IPS-NIHi7 (cell line): ENCODE measurements at regions not wholly inside any gene's neighbourhood (a gene's known extent, or its start where the extent isn't known, plus 50 kb on each side); places are given as distances from the start of the nearest gene placed in this dataset.

ENCODE experiments used
- DNase-seq: peaks from one replicate; pipeline ENCODE4 v3.0.0; 2012; ENCODE audit warnings: mixed read lengths; ENCODE audit errors: extremely low spot score

DNA sequence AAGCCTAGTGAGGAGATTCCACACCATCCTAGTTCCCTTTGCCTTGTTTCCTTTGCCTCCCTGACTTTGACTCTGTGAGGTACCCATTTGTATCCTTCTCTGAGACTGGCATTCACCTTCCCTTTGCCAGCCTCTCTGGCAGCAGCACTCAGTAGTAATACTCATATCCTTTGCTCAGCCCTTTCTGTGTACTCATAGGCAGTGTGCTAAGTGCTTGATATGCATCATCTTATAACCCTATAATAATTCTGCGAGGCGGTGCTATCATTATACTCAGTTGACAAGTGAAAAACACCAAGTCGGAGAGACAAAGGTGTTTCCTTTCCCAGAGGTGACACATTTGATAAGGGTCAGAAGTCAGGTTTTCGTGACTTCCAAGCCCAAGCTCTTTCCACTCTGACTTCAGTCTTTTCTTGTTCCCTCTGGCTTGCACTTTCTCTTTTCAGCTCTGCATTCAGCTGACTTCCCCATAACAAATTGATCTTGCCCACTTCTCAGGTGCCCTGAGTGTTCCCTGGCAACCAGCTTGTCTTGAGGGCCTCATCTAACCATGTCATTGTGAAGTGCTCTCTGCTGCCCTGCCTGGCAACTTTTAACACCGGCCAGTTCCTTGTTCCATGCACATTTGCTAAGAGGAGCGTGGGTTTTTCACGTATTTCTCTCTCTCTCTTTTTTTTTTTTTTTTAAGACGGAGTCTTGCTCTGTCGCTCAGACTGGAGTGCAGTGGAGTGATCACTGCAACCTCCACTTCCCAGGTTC is 94.5 kb upstream of the UPP2 start:
- no peak for DNase-seq

DNA sequence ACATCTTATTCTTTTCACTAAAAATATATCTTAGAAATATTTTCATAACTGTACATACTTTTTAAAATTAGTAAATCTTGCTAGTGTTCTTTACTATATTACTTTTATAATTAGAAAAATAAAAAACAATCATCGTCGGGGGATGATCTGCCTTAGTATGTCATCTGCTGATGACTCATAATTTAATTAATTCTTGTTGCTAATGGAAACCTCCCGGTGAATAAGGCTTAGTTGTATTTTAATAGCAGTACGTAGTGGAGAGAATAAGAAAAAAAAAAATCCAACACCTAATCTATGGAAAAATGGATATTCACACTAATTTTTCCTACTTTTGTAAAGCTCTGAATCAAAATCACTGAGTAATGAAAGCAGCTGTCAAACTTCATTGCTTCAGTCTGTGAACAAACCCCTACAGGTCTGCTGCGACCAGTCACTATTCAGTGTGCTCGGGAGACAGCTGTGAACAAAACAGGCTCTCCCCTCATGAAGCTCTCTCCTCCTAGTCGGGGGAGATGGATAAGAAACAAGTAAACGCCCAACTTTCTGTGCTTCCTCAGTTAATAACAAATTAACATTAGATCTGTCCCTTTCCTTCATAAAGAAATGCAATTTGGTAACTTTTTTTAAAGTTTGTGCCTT is 97.4 kb upstream of the UPP2 start:
- no peak for DNase-seq

- DNase-seq, result no peak
These were observed 99.6 kb upstream of the UPP2 start for GRCh38 chr2:158002079-158002478.

DNA sequence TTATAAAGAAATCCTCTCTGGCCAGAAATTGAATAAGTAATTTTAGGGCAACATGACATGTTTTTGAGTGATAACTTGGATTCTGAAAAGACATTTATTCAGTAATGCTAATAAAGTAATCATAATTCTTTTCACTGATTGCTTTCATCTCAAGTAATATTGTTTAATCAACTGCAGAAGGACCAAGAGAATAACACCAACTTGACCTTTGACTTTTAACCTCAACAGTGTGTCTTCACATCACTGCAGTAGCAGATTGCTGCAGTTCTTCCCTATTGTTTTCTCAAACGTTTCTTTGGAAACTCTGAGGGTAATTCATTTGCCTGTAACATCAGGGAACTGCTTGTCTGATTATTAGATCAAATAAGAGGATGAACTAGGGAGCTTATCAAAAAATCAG is 104.9 kb upstream of the UPP2 start:
- DNase-seq, result no peak

GRCh38 chr2:157995117-157995516 is 106.6 kb upstream of the UPP2 start:
- DNase-seq, result no peak

DNA sequence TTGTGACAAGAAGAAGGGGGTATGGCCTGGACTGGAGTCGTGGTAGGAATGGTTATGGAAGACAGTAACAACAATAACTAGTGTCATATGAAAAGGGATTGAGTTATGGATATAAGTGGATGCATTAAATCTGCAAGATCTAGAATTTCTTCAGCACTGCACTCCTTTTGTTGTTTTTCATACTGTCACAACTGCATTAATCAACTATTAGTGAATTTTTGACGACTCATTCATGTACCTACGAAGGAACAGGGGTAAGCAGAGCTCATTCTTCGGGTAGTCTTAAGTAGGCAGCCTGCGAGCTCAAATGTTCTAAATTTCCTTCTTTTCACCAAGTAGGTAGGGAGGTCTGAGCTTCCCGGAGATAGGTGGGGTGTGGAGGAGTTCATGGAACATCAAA is 109.7 kb upstream of the UPP2 start:
- DNase-seq, result no peak

GRCh38 chr2:157990173-157990572 is 111.5 kb upstream of the UPP2 start:
- DNase-seq, result peak; percentile 36

DNA sequence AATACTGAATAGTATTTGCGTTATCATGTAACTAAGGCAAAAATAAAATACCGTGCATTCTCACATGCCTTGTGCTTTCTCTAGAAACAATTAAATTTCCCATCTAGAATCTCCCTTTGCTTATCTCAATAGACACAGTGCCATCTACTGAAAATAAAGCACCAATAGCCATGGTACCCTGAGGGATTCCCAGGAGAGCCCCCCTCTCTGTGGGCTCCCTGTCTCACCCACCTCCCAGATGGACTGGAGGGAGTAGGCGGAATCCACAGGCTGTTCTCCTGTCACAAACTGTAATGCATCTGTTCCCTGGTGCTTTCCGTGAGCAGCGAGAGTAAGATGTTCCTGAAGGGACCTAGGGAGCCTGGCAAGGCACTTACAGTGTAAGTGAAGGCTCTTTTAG is 112.4 kb upstream of the UPP2 start:
- DNase-seq, result no peak

DNA sequence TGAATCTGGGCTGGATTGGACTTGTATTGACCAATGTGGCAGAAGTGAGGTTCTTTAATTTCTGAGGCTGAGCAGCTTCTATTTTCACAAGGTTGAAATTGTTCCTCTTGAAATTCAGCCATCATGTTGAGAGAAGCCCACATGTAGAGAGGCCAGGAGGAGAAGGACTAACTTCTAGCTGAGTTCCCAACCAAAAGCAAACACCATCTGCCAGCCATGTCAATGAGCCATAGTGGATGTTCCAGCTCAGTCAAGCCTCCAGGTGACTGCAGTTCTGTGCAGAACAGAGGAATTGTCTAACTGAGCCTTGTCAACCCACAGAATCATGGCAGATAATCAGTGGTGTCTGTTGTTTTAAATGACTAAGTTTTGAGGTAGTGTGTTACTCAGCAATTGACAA is 110.6 kb upstream of the ACVR1 start:
- DNase-seq, result no peak

- DNase-seq, result no peak
These were observed 108.7 kb upstream of the ACVR1 start for GRCh38 chr2:157984866-157985265.

- no peak for DNase-seq
These were observed 103.9 kb upstream of the ACVR1 start for GRCh38 chr2:157980020-157980419.

DNA sequence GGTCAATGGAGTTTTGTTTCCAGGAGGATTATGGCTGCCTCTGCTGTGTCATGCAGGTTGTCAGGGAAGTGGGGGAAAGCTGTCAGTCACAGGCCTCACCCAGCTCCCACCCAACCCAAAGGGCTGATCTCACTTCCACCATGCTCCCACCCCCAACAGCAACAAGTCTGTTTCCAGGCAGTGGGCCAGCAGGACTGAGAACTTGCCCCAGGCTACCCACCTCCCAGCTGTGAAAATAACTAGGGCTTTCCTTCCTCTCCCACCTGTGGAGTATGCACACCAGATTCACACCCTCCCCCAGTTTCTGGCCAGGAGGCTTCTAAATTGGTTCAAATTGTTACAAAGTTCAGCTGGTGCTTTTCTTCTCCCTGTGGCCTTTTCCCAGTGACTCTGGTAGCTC is 95.6 kb upstream of the ACVR1 start:
- no peak for DNase-seq

GRCh38 chr2:157967856-157968255 is 91.7 kb upstream of the ACVR1 start:
- DNase-seq, result no peak

DNA sequence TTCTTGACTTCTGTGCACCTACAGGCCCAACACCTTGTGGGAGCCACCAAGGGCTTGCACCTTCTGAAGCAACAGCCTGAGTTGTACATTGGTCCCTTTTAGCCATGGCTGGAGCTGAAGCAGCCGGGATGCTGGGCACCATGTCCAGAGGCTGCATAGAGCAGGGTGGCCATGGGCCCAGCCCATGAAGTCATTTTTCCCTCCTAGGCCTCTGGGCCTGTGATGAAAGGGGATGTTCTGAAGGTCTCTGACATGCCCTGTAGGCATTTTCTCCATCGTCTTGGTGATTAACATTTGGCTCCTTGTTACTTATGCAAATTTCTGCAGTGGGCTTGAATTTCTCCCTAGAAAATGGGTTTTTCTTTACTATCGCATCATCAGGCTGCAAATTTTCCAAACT is 83.1 kb upstream of the ACVR1 start:
- no peak for DNase-seq

DNA sequence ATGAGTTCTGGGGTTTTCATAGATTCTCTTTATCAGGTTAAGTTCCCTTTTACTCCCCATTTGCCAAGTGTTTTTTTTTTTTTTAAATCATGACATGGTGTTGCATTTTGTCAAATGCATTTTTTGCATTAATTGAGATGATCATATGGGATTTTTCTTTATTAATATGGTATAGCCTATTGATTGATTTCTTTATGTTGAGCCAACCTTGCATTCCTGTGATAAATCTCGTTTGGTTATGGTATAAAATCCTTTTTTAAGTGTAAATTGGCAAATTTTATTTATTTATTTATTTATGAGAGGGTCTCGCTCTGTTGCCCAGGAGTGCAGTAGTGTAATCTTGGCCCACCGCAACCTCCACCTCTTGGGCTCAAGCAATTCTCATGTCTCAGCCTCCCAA is 81.5 kb upstream of the ACVR1 start:
- DNase-seq, result no peak

DNA sequence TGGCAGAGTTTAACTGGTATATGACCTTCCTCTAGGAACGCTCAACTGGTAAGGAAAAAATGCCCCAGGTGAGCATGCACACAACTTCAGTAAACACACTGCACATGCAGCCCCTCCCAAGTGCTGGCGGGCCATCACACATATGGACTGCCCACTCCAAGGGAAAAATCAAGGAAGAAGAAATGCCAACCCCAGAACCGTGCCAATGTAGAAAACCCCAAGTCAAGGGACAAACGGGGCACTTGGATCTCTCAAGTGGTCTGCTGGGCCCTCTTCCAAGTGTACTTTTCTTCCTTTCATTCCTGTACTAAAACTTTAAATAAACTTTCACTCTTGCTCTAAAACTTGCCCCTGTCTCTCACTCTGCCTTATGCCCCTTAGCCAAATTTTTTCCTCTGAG is 76.4 kb upstream of the ACVR1 start:
- DNase-seq, result no peak

DNA sequence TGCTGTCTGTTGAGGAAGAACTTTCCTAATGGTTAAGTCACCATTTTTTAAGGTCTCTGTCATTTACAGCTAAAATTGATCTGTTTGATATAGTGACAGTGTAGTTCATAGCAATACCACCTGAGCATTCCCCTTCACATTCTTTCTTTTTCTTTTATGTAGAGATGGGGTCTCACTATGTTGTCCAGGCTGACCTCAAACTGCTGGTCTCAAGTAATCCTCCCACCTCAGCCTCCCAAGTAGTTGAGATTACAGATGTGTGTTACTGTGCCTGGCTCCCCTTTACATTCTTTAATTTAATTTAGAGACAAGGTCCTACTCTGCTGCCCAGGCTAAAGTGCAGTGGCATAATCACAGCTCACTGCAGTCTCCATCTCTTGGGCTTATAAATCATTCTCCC is 72.7 kb upstream of the ACVR1 start:
- no peak for DNase-seq

DNA sequence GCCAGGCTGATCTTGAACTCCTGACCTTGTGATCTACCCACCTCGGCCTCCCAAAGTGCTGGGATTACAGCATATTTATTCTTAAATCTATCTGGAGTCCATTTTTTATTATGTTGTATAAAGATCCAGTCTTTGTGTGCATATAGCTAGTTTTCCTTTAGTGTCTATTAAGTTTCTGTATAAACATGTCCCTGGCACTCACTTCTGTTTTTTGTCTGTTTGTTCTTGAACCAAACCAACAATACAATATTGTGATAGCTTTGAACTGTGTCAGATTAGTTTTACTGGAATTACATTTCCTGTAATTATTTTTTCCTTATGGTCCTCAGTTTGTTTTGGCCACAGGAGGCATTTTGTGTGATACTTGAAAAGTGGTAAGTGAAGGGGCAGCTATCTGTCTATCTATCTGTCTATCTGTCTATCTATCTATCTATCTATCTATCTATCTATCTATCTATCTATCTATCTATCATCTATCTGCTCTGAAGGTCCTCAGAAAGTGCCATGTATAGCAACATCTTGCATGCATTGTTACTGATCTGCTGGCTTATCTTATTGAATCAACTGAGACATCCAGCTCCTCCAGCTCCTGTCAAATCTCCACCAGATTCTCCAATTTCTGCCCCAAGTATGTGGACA is 70.9 kb upstream of the ACVR1 start:
- DNase-seq, result no peak

GRCh38 chr2:157940024-157940423 is 63.9 kb upstream of the ACVR1 start:
- no peak for DNase-seq

DNA sequence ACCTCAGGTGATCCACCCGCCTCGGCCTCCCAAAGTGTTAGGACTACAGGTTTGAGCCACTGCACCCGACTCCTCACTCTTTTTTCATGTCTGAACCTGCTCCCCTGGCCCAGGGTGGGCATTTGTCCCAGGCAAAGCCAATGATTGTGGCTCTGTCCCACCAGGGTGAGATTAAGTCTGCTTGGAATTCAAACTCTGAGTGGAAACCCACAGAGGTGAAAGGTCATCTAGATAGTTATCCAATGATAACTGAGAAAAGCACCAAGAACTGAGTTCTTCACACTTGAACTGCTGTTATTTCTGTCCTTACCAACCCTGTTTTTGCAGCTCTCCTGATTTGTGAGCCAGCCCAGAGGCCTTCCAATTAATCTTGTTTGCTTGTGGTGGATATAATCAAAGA is 62.4 kb upstream of the ACVR1 start:
- no peak for DNase-seq

- no peak for DNase-seq
These were observed 60.3 kb upstream of the ACVR1 start for GRCh38 chr2:157936406-157936805.

DNA sequence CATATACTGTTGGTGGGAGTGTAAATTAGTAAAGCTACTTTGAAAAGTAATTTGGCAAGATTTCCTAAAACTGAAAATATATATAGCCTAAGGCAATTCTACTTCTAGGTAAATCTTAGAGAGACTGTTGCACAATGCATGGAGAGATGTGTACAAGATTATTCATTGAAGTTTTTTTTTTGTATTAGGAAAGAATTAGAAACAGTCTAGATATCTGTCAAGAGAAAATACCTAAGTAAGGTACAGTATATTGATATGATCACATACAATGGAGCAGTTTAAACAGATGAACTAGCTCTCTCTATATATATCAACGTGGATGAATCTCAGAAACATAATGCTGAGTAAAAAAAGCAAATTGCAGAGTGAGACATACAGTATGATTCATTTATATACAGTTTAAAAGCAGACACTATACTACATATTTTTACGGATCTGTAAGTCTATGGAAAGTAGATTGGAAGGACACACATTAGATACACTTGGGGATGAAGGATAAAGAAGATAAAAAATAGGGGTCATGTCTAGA is 59.3 kb upstream of the ACVR1 start:
- no peak for DNase-seq
